Mesothelial cell of epicardium (in vitro differentiated cells): ENCODE measurements at regions not wholly inside any gene's neighbourhood (a gene's known extent, or its start where the extent isn't known, plus 50 kb on each side); places are given as distances from the start of the nearest gene placed in this dataset.

Experiments used
- DNase-seq, 2 experiments: peaks; one replicate each; pipeline ENCODE4 v3.0.0; 2021; ENCODE audit warnings: low spot score in 2 of 2; ENCODE audit not compliant: unreplicated experiment in 2 of 2
- H3K27ac Mint-ChIP-seq: 2 replicates; pipeline ENCODE4 v1.8.0; 2021; ENCODE audit warnings: mixed read lengths
- H3K27me3 Mint-ChIP-seq: 2 replicates; pipeline ENCODE4 v1.8.0; 2021; ENCODE audit warnings: low read depth, mixed read lengths
- H3K36me3 Mint-ChIP-seq: 2 replicates; pipeline ENCODE4 v1.8.0; 2021; ENCODE audit warnings: mixed read lengths
- H3K4me1 Mint-ChIP-seq: 2 replicates; pipeline ENCODE4 v1.8.0; 2021; ENCODE audit warnings: mixed read lengths
- H3K4me3 Mint-ChIP-seq: 2 replicates; pipeline ENCODE4 v1.8.0; 2021; ENCODE audit warnings: mild to moderate bottlenecking, moderate library complexity, mixed read lengths
- H3K9me3 Mint-ChIP-seq: 2 replicates; pipeline ENCODE4 v1.8.0; 2021; ENCODE audit warnings: mixed read lengths
- CTCF ChIP-seq: fragments of 200-600 bp; sonication (generic); IDR thresholded peaks from one replicate; pipeline ENCODE4 v1.5.0; 2021; ENCODE audit warnings: antibody characterized with exemption; ENCODE audit not compliant: unreplicated experiment

- Mint-ChIP-seq H3K36me3 (no peaks in the 10 kb centered on the region), H3K4me1 (peaks cover 7% of the 10 kb centered on the region), H3K9me3 (no peaks in the 10 kb centered on the region), H3K27me3 (peaks cover 1% of the 10 kb centered on the region), H3K27ac (no peak overlapping the region), H3K4me3 (no peak overlapping the region)
- TF ChIP-seq CTCF = no peak
- no peak for DNase-seq
Measured at GRCh38 chr21:30986965-30987364, 51.3 kb downstream of the KRTAP19-8 start.

GRCh38 chr21:30984889-30985288, 53.4 kb downstream of the KRTAP19-8 start:
- no peak for DNase-seq
- Mint-ChIP-seq H3K4me3 (no peak overlapping the region), H3K27me3 (peaks cover 2% of the 10 kb centered on the region), H3K36me3 (no peaks in the 10 kb centered on the region), H3K27ac (no peak overlapping the region), H3K9me3 (no peaks in the 10 kb centered on the region), H3K4me1 (peaks cover 6% of the 10 kb centered on the region)
- no peak for TF ChIP-seq CTCF

GRCh38 chr21:30981403-30981802, 56.9 kb downstream of the KRTAP19-8 start:
- no peaks in the 10 kb centered on the region for H3K36me3 Mint-ChIP-seq
- H3K4me3 Mint-ChIP-seq = no peak overlapping the region
- H3K27me3 Mint-ChIP-seq = peaks cover 2% of the 10 kb centered on the region
- no peak overlapping the region for H3K27ac Mint-ChIP-seq
- no peaks in the 10 kb centered on the region for H3K9me3 Mint-ChIP-seq
- H3K4me1 Mint-ChIP-seq = peaks cover 14% of the 10 kb centered on the region
- TF ChIP-seq CTCF = no peak
- no peak for DNase-seq

GRCh38 chr21:30979054-30979453, 59.2 kb downstream of the KRTAP19-8 start:
- H3K36me3 Mint-ChIP-seq = no peaks in the 10 kb centered on the region
- no peak for TF ChIP-seq CTCF
- no peak for DNase-seq
- no peak overlapping the region for H3K27ac Mint-ChIP-seq
- no peak overlapping the region for H3K4me3 Mint-ChIP-seq
- no peaks in the 10 kb centered on the region for H3K9me3 Mint-ChIP-seq
- H3K27me3 Mint-ChIP-seq = peaks cover 2% of the 10 kb centered on the region
- peaks cover 14% of the 10 kb centered on the region for H3K4me1 Mint-ChIP-seq

- TF ChIP-seq CTCF = no peak
- Mint-ChIP-seq H3K27ac (no peak overlapping the region), H3K36me3 (no peaks in the 10 kb centered on the region), H3K4me3 (no peak overlapping the region), H3K27me3 (peaks cover 11% of the 10 kb centered on the region), H3K4me1 (no peaks in the 10 kb centered on the region), H3K9me3 (peaks cover 3% of the 10 kb centered on the region)
- DNase-seq = no peak
Measured at GRCh38 chr21:30964283-30964682, 74.0 kb downstream of the KRTAP19-8 start.

GRCh38 chr21:30963502-30963901, 74.8 kb downstream of the KRTAP19-8 start:
- peaks cover 3% of the 10 kb centered on the region for H3K9me3 Mint-ChIP-seq
- TF ChIP-seq CTCF = no peak
- no peaks in the 10 kb centered on the region for H3K4me1 Mint-ChIP-seq
- no peak for DNase-seq
- peaks cover 11% of the 10 kb centered on the region for H3K27me3 Mint-ChIP-seq
- H3K4me3 Mint-ChIP-seq = no peak overlapping the region
- H3K36me3 Mint-ChIP-seq = no peaks in the 10 kb centered on the region
- no peak overlapping the region for H3K27ac Mint-ChIP-seq
